KMS-11 (cell line): ENCODE measurements at regions not wholly inside any gene's neighbourhood (a gene's known extent, or its start where the extent isn't known, plus 50 kb on each side); places are given as distances from the start of the nearest gene placed in this dataset.

Source experiments
- H2AFZ ChIP-seq: fragments of 200-600 bp; sonication (generic); 2 replicates; pipeline ENCODE4 v1.6.1; 2016; ENCODE audit warnings: antibody characterized with exemption, mixed run types, low read depth
- H3K27ac ChIP-seq: fragments of 200-600 bp; sonication (generic); 2 replicates; pipeline ENCODE4 v1.6.1; 2016; ENCODE audit warnings: mild to moderate bottlenecking, mixed run types
- H3K27me3 ChIP-seq: fragments of 200-600 bp; sonication (generic); 2 replicates; pipeline ENCODE4 v1.6.1; 2017; ENCODE audit warnings: mild to moderate bottlenecking, low read depth, mixed run types, moderate library complexity; ENCODE audit not compliant: insufficient read depth
- H3K36me3 ChIP-seq: fragments of 200-600 bp; sonication (generic); 2 replicates; pipeline ENCODE4 v1.6.1; 2017; ENCODE audit warnings: mild to moderate bottlenecking, mixed run types; ENCODE audit not compliant: insufficient read depth
- H3K4me1 ChIP-seq: fragments of 200-600 bp; sonication (generic); 2 replicates; pipeline ENCODE4 v1.6.1; 2016; ENCODE audit warnings: mild to moderate bottlenecking, low read depth, mixed run types; ENCODE audit not compliant: poor library complexity, severe bottlenecking
- H3K4me2 ChIP-seq: fragments of 200-600 bp; sonication (generic); 2 replicates; pipeline ENCODE4 v1.7.0; 2016; ENCODE audit warnings: mild to moderate bottlenecking, mixed run types
- H3K4me3 ChIP-seq: fragments of 200-600 bp; sonication (generic); IDR thresholded peaks from 2 replicates; pipeline ENCODE4 v1.6.1; 2017; ENCODE audit warnings: low read depth, low read length, mixed read lengths; ENCODE audit not compliant: insufficient read depth
- H3K79me2 ChIP-seq: fragments of 200-600 bp; sonication (generic); 2 replicates; pipeline ENCODE4 v1.6.1; 2016; ENCODE audit warnings: low read depth, mixed run types; ENCODE audit not compliant: insufficient read depth
- H3K9ac ChIP-seq: fragments of 200-600 bp; sonication (generic); 2 replicates; pipeline ENCODE4 v1.6.1; 2016; ENCODE audit warnings: mild to moderate bottlenecking, mixed run types
- H4K20me1 ChIP-seq: fragments of 200-600 bp; sonication (generic); 2 replicates; pipeline ENCODE4 v1.6.1; 2016; ENCODE audit warnings: mild to moderate bottlenecking, mixed run types; ENCODE audit not compliant: insufficient read depth
- TF ChIP-seq, protein P1 (sequence below): fragments of 200-600 bp; sonication (generic); conservative IDR thresholded peaks from 2 replicates; pipeline ENCODE4 v1.6.1; 2017; ENCODE audit warnings: low read depth, mild to moderate bottlenecking, antibody characterized with exemption, low read length, moderate library complexity, mixed read lengths

DNA sequence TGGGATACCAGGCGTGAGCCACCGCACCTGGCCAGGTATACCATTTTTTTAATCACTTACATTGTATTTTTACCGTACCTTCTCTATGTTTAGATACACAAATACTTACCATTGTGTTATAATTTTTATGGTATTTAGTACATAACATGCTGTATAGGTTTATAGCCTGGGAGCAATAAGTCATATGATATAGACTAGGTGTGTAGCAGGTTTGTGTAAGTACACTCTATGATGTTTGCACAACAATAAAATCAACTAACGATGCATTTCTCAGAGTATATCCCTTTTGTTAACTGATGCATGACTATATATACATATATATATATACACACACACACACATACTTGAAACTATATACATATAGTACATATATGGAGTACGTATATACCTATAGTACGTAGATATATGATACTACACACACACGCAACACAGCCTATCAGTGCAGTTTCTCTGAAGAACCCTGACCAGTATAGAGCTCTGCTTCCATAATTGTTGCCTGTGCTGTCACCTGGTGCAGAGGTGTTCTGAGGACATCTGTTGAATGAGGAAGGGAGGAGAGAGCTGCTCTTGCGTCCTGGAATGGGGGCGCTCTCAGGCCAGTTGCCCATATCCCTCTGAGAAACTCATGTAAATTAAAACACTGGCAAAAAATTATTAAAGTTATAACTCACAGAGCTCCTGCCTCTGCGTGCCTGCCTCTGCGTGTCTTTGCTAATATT, 315.3 kb downstream of the FGFR2 start:
- H3K27me3 ChIP-seq, result no peaks in the 10 kb centered on the region
- H4K20me1 ChIP-seq, result no peaks in the 10 kb centered on the region
- H3K9ac ChIP-seq, result no peak overlapping the region
- no peaks in the 10 kb centered on the region for H3K79me2 ChIP-seq
- no peaks in the 10 kb centered on the region for H3K4me1 ChIP-seq
- no peak overlapping the region for H2AFZ ChIP-seq
- H3K4me2 ChIP-seq, result no peak overlapping the region
- no peak overlapping the region for H3K4me3 ChIP-seq
- no peaks in the 10 kb centered on the region for H3K36me3 ChIP-seq
- H3K27ac ChIP-seq, result no peak overlapping the region
- TF ChIP-seq, protein P1, sequence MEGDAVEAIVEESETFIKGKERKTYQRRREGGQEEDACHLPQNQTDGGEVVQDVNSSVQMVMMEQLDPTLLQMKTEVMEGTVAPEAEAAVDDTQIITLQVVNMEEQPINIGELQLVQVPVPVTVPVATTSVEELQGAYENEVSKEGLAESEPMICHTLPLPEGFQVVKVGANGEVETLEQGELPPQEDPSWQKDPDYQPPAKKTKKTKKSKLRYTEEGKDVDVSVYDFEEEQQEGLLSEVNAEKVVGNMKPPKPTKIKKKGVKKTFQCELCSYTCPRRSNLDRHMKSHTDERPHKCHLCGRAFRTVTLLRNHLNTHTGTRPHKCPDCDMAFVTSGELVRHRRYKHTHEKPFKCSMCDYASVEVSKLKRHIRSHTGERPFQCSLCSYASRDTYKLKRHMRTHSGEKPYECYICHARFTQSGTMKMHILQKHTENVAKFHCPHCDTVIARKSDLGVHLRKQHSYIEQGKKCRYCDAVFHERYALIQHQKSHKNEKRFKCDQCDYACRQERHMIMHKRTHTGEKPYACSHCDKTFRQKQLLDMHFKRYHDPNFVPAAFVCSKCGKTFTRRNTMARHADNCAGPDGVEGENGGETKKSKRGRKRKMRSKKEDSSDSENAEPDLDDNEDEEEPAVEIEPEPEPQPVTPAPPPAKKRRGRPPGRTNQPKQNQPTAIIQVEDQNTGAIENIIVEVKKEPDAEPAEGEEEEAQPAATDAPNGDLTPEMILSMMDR, result no peak

DNA sequence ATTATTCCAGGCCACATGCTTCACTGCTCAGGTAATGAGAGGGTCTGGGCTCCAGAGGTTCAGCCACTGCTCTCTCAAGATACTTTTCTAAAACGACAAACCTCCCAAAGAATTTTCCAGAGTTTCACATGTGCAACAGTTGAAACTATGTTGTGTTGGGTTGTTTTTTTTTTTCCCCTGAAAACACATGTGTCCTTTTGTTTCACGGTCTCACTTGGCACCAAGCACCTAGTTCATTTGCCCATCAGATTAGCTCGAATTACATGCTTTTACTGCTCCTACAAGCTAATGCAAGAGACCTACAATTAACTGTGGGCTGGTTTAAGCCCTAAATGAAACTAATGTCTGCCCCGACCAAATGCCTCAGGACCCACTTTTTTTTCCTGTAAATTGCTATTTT, 313.3 kb downstream of the FGFR2 start:
- Histone ChIP-seq H3K4me3 (no peak overlapping the region), H3K9ac (no peak overlapping the region), H3K27me3 (no peaks in the 10 kb centered on the region), H3K36me3 (no peaks in the 10 kb centered on the region), H3K27ac (no peak overlapping the region), H4K20me1 (no peaks in the 10 kb centered on the region), H2AFZ (no peak overlapping the region), H3K4me2 (no peak overlapping the region), H3K79me2 (no peaks in the 10 kb centered on the region), H3K4me1 (no peaks in the 10 kb centered on the region)
- TF ChIP-seq, protein P1, result no peak

DNA sequence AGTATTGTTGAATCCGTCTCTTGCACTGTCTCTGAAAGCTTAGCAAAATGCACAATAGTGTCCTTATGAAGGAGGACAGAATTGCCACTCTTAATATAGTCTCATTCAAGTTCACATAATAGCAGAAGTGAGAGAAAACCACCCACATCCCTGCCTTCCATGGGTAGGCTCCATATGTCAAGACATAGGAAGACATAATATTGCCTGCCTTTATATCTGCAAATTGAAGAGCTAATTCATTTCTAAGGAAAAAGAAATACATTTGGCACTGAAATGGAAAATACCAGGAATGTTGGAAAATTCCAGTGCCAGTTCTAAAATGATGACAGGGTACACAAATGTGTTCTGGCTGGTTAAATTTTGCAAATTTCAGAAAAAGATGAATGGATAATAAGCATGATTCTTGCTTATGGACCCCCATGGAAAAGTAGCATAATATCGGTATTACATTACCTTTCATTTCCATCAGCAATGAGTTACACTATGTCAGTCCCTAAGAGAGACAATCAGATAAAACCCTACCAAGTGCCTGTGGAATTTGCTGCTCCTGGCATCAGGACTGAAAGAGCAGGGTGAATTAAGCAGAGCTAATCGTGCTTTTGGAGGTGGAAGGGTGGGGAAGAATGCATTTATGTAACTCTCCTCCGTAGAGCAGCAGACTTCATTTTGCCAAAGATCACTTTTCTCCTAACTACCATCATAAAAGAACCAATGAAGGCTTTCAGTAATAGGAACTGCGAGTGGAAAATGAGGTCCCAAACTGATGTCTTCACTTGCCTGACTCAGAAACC, 312.6 kb downstream of the FGFR2 start:
- Histone ChIP-seq H3K36me3 (no peaks in the 10 kb centered on the region), H3K27me3 (no peaks in the 10 kb centered on the region), H3K27ac (no peak overlapping the region), H3K4me1 (no peaks in the 10 kb centered on the region), H4K20me1 (no peaks in the 10 kb centered on the region), H3K79me2 (no peaks in the 10 kb centered on the region), H3K9ac (no peak overlapping the region), H3K4me2 (no peak overlapping the region), H3K4me3 (no peak overlapping the region), H2AFZ (no peak overlapping the region)
- TF ChIP-seq, protein P1, result no peak

DNA sequence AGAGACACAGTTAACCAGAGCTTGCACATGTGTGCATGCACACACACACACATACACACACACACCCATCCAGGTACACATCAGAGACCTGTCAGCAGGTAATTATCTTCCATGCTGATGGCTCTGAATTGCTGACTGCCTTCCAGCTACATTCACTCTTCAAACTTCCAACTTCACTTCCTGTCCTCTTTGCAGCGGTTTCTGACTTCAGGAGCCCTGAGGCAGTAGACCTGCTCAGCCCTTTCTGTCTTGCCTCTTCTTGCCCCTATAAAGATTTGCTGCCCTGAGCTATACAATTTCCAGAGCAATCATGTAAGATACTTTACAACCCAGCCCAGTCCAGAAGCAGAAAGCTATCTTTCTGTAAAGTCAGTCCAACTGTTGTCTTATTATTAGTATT, 310.2 kb downstream of the FGFR2 start:
- Histone ChIP-seq H3K27me3 (no peaks in the 10 kb centered on the region), H3K4me3 (no peak overlapping the region), H3K4me2 (no peak overlapping the region), H4K20me1 (no peaks in the 10 kb centered on the region), H2AFZ (no peak overlapping the region), H3K4me1 (no peaks in the 10 kb centered on the region), H3K36me3 (no peaks in the 10 kb centered on the region), H3K79me2 (no peaks in the 10 kb centered on the region), H3K9ac (no peak overlapping the region), H3K27ac (no peak overlapping the region)
- TF ChIP-seq, protein P1, result no peak
